ENCODE measurements at regions not wholly inside any gene's neighbourhood (a gene's known extent, or its start where the extent isn't known, plus 50 kb on each side); places are given as distances from the start of the nearest gene placed in this dataset.
"Not testable (repeated sequence)": the region's sequence is repeated elsewhere in the genome, so short reads cannot be mapped to it uniquely, and the experiment has no call there.

- no peak for DNase-seq (ENCODE audit: low read depth in 2 of 2)
Observed at GRCh38 chr18:33854086-33854826, 276.2 kb downstream of the ASXL3 start.

DNA sequence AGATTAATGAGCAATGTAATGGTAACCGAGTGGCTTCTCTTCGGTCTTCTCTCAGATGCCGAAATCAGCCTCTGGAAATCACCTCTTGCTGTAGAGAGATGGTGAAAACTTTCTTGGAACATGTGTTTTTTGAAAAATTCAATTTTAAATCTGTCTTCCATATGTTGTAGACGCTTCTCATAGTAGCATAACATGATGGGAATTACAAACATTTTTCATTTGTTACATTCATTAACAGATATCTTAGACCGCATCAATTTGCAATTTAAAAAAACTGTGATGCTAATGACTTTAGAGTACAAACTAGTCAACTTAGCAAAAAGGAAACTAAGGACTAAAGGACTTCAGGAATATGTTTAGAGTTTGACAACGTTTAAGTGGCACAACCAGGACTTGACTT lies 275.2 kb downstream of the ASXL3 start:
- DNase-seq (ENCODE audit: low read depth in 2 of 2), result no peak

DNA sequence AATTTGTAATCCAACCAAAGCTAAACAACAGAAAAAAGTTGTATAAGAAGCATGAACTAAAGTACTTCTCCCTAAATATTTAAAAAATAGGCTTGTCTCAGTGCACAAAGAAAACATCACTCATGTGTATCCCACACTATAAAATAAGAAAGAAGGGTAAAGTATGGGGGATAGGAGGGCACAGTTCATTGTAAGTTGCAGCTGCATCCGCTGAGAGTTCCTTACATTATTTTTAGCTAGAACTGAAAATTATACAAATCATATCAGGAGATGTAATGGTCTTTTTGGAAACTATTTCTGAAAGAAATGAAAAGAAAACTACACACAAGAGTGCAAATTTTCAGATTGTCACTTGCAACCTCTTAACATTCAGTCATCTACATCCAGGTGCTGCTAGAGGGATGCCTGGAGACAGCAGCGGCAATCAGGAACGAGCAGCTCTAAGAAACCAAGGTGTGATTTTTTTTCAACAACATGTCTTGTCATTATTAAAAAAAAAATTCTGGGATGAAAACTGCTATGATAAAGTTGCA lies 273.6 kb downstream of the ASXL3 start:
- no peak for DNase-seq (ENCODE audit: low read depth in 2 of 2)

GRCh38 chr18:33849731-33850130 lies 271.7 kb downstream of the ASXL3 start:
- no peak for DNase-seq (ENCODE audit: low read depth in 2 of 2)

DNA sequence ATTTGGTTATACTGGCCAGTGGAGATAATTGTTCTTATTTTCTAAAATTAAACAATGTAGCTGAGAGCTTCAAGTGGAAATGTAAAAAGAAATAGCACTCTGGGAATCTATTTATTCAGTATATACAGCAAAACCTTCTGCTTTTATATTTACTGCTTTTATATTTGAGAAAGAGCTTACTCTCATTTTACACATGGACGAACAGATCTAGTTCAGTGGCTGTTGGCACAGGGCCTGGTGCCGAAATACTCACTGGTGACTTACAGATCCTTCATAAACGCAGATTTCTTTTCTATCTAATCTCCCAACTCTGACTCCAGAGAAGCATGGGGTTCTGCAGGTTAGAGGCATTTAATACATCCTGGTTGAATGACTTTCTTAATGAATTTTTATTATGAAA lies 266.2 kb downstream of the ASXL3 start:
- no peak for DNase-seq (ENCODE audit: low read depth in 2 of 2)

GRCh38 chr18:33841221-33841967 lies 263.4 kb downstream of the ASXL3 start:
- DNase-seq (ENCODE audit: low read depth in 2 of 2), result no peak

DNA sequence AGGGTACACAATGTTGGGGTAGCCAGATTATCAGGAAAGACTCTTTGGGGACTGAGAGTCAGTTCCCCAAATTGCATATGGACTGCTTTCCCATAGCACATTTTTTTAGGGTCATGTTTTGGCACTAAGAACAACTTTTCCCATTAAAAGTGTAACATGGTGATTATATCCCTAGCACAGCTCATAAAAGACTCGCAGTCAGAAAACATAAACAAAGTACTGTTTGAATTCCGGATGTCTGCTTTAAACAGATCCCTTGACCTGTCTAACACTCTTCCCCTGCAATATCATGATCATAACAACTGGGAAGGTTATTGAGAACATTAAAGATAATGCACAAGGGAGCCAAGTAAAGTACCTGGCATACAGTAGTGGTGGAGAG lies 262.2 kb downstream of the ASXL3 start:
- no peak for DNase-seq (ENCODE audit: low read depth in 2 of 2)

- DNase-seq (ENCODE audit: low read depth in 2 of 2), result peak; percentile 15 to 37
Observed at GRCh38 chr18:33839452-33840211, 261.6 kb downstream of the ASXL3 start.

DNA sequence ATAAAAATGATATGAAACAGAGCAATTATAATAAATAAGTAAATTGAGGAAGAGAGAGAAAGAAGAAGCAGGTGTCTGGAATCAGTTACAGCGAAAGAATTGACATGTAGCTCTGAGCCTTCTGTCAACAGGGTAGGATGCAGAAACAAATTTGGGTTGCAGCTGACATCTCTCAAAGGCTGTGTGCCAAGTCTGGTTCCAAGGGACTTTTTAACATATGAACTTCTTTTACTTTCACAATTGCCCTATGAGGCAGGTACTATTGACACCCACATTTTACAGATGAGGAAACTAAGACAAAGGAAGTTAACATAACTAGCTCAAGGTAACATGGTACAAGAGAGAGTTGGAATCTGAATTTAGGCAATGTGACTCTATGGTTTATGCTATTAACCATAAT lies 260.0 kb downstream of the ASXL3 start:
- no peak for DNase-seq (ENCODE audit: low read depth in 2 of 2)

GRCh38 chr18:33837191-33837590 lies 259.2 kb downstream of the ASXL3 start:
- DNase-seq (ENCODE audit: low read depth in 2 of 2), result no peak

- DNase-seq (ENCODE audit: low read depth in 2 of 2), result no peak
Observed at GRCh38 chr18:33836564-33836963, 258.5 kb downstream of the ASXL3 start.

DNA sequence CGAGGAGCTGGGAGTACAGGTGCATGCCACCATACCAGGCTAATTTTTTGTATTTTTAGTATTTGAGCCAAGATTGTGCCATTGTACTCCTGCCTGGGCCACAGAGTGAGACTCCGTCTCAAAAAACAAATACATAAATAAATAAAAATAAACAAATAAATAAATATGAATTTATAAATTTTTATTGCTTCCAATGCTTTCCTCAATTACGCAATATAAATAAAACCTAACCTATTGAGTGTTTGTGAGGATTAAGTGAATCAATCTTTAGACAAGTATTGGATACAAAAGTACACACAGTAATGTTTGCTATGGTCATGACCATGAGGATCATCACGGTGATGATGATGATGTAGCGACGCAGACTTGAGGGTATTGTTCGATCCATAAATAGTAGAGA lies 257.4 kb downstream of the ASXL3 start:
- DNase-seq (ENCODE audit: low read depth in 2 of 2), result no peak

DNA sequence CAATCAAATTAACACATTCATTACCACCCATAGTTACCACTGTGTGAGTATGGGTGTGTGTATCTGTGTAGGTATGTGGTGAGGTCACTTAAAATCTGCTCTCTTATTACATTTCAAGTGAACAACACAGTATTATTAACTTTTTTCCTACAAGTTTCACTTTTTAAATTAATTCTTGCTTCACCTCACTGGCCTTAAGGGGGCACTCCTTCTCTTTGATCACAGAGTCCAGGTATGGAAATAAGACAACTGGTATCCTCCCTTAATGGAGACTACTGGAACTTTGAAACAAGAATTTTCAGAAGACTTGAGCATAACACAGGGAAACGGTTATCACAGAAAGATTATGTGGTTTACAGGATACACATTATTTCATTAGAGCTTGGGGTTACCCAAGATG lies 255.8 kb downstream of the ASXL3 start:
- DNase-seq (ENCODE audit: low read depth in 2 of 2), result no peak

- DNase-seq (ENCODE audit: low read depth in 2 of 2), result no peak
Observed at GRCh38 chr18:33831424-33831823, 253.4 kb downstream of the ASXL3 start.

DNA sequence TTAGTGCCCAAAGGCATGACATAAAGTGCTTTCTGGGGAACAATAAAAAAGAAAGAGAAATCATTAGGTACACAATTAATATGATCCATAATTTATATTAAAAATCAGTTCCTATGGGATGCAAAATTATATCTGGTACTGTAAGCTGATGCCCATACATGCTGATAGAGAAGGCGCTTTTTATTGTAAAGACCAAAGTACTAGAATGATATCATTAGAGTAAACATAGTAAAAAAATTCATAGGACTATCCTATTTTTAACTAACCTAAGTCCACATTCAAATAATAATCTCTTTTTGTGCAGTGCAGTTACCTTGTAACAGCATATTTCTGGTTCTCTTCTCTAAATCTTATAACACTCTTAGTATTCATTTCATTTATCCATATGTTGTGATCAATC lies 252.2 kb downstream of the ASXL3 start:
- DNase-seq (ENCODE audit: low read depth in 2 of 2), result no peak

GRCh38 chr18:33828949-33829348 lies 250.9 kb downstream of the ASXL3 start:
- DNase-seq (ENCODE audit: low read depth in 2 of 2), result no peak

DNA sequence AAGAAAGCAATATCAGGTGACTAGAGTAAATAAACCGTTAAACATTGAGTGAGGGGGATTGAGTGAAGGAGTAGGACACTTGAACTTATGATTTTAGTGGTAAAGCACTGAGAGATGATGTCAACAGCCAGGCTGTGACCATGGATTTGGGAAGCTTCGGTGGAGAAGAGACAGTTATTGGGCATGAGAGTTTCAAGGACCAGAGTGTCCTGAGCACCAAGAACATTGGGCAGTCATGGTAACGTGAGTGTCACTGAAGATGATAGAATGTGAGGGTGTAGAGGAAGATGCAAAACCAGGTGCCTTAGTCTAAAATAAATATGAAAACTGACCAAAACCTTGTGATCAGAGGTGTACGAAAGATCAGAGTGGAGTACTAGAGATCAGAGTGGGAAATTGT lies 248.1 kb downstream of the ASXL3 start:
- DNase-seq (ENCODE audit: low read depth in 2 of 2), result no peak

- DNase-seq (ENCODE audit: low read depth in 2 of 2), result no peak
Observed at GRCh38 chr18:33821503-33821902, 243.5 kb downstream of the ASXL3 start.

GRCh38 chr18:33820517-33821371 lies 242.7 kb downstream of the ASXL3 start:
- DNase-seq (ENCODE audit: low read depth in 2 of 2), result no peak

GRCh38 chr18:33819692-33820343 lies 241.8 kb downstream of the ASXL3 start:
- not testable (repeated sequence) for DNase-seq (ENCODE audit: low read depth in 2 of 2)

GRCh38 chr18:33818145-33818544 lies 240.1 kb downstream of the ASXL3 start:
- no peak for DNase-seq (ENCODE audit: low read depth in 2 of 2)
